GM12878 (cell line): ENCODE measurements at regions not wholly inside any gene's neighbourhood (a gene's known extent, or its start where the extent isn't known, plus 50 kb on each side); places are given as distances from the start of the nearest gene placed in this dataset.

ENCODE experiments used
- ATF7 ChIP-seq: fragments of 450-650 bp; IDR thresholded peaks from 2 replicates; pipeline ENCODE4 v1.6.1; 2016; ENCODE audit warnings: low read depth, mild to moderate bottlenecking
- BACH1 ChIP-seq: fragments of 450-650 bp; IDR thresholded peaks from 2 replicates; pipeline ENCODE4 v1.6.1; 2017; ENCODE audit warnings: mild to moderate bottlenecking, borderline replicate concordance
- BMI1 ChIP-seq: fragments of 450-650 bp; IDR thresholded peaks from 2 replicates; pipeline ENCODE4 v1.6.1; 2016; ENCODE audit warnings: mild to moderate bottlenecking, moderate library complexity, borderline replicate concordance
- BRCA1 ChIP-seq: IDR thresholded peaks from 2 replicates; pipeline ENCODE4 v1.6.1; 2011; ENCODE audit warnings: low read depth, low read length, improper control_type of control experiment
- CBFB ChIP-seq: IDR thresholded peaks from 2 replicates; pipeline ENCODE4 v1.6.1; 2016; ENCODE audit warnings: antibody characterized with exemption, low read depth
- CHD2 ChIP-seq: IDR thresholded peaks from 2 replicates; pipeline ENCODE4 v1.6.1; 2011; ENCODE audit warnings: low read depth, low read length, improper control_type of control experiment, borderline replicate concordance
- EZH2 ChIP-seq: IDR thresholded peaks from 2 replicates; pipeline ENCODE4 v1.6.1; 2012; ENCODE audit warnings: low read depth, mild to moderate bottlenecking, control low read depth, inconsistent platforms, low read length, borderline replicate concordance; ENCODE audit not compliant: control insufficient read depth
- KLF5 ChIP-seq: fragments of 450-650 bp; IDR thresholded peaks from 2 replicates; pipeline ENCODE4 v1.6.1; 2014; ENCODE audit warnings: mild to moderate bottlenecking; ENCODE audit not compliant: partially characterized antibody
- SMARCA5 ChIP-seq: fragments of 450-650 bp; IDR thresholded peaks from 2 replicates; pipeline ENCODE4 v1.6.1; 2017; ENCODE audit warnings: mild to moderate bottlenecking
- ZNF274 ChIP-seq: IDR thresholded peaks from one replicate; pipeline ENCODE4 v1.8.0; 2011; ENCODE audit not compliant: insufficient read length, insufficient read depth
- TF ChIP-seq, protein P1 (sequence below): fragments of 450-650 bp; formaldehyde crosslinking; IDR thresholded peaks from 2 replicates; pipeline ENCODE4 v1.4.0; 2020; ENCODE audit warnings: mild to moderate bottlenecking, moderate library complexity
- TF ChIP-seq, protein P2 (sequence below): IDR thresholded peaks from 2 replicates; pipeline ENCODE4 v1.6.1; 2011; ENCODE audit warnings: low read depth, low read length, improper control_type of control experiment, borderline replicate concordance
- TF ChIP-seq, protein P3 (sequence below): IDR thresholded peaks from 2 replicates; pipeline ENCODE4 v1.6.1; 2011; ENCODE audit warnings: borderline replicate concordance, low read depth, mild to moderate bottlenecking, moderate library complexity, low read length; ENCODE audit not compliant: insufficient read depth, poor library complexity, severe bottlenecking

DNA sequence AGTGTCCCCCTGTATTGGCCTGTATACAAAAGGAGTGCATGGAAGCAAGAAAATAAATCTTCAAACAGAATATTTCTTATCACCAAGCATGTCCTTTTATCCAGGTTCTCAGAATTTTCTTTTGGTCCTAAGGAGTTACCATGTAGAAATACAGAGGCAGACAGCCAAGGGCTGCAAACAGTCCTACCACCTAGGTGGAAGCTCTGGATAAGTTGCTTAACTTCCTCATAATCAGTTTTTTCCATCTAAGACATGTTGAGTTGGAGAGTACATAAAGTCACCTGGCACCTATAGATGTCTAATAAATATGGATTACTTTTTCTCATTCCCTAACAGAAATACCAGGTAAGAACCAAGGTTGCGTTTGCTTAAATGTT, 57.0 kb upstream of the BLID start (continued):
- TF ChIP-seq, protein P1, sequence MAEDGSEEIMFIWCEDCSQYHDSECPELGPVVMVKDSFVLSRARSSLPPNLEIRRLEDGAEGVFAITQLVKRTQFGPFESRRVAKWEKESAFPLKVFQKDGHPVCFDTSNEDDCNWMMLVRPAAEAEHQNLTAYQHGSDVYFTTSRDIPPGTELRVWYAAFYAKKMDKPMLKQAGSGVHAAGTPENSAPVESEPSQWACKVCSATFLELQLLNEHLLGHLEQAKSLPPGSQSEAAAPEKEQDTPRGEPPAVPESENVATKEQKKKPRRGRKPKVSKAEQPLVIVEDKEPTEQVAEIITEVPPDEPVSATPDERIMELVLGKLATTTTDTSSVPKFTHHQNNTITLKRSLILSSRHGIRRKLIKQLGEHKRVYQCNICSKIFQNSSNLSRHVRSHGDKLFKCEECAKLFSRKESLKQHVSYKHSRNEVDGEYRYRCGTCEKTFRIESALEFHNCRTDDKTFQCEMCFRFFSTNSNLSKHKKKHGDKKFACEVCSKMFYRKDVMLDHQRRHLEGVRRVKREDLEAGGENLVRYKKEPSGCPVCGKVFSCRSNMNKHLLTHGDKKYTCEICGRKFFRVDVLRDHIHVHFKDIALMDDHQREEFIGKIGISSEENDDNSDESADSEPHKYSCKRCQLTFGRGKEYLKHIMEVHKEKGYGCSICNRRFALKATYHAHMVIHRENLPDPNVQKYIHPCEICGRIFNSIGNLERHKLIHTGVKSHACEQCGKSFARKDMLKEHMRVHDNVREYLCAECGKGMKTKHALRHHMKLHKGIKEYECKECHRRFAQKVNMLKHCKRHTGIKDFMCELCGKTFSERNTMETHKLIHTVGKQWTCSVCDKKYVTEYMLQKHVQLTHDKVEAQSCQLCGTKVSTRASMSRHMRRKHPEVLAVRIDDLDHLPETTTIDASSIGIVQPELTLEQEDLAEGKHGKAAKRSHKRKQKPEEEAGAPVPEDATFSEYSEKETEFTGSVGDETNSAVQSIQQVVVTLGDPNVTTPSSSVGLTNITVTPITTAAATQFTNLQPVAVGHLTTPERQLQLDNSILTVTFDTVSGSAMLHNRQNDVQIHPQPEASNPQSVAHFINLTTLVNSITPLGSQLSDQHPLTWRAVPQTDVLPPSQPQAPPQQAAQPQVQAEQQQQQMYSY (CRISPR knock-in tag), result no peak
- TF ChIP-seq, protein P2, sequence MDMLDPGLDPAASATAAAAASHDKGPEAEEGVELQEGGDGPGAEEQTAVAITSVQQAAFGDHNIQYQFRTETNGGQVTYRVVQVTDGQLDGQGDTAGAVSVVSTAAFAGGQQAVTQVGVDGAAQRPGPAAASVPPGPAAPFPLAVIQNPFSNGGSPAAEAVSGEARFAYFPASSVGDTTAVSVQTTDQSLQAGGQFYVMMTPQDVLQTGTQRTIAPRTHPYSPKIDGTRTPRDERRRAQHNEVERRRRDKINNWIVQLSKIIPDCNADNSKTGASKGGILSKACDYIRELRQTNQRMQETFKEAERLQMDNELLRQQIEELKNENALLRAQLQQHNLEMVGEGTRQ, result no peak
- TF ChIP-seq CBFB, result no peak
- no peak for TF ChIP-seq BMI1
- no peak for TF ChIP-seq BRCA1
- TF ChIP-seq EZH2, result no peak
- TF ChIP-seq CHD2, result no peak
- TF ChIP-seq SMARCA5, result no peak
- TF ChIP-seq, protein P3, sequence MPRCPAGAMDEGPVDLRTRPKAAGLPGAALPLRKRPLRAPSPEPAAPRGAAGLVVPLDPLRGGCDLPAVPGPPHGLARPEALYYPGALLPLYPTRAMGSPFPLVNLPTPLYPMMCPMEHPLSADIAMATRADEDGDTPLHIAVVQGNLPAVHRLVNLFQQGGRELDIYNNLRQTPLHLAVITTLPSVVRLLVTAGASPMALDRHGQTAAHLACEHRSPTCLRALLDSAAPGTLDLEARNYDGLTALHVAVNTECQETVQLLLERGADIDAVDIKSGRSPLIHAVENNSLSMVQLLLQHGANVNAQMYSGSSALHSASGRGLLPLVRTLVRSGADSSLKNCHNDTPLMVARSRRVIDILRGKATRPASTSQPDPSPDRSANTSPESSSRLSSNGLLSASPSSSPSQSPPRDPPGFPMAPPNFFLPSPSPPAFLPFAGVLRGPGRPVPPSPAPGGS, result no peak
- no peak for TF ChIP-seq ZNF274
- no peak for TF ChIP-seq ATF7
- no peak for TF ChIP-seq BACH1
- no peak for TF ChIP-seq KLF5
